ENCODE measurements at regions not wholly inside any gene's neighbourhood (a gene's known extent, or its start where the extent isn't known, plus 50 kb on each side); places are given as distances from the start of the nearest gene placed in this dataset.

DNA sequence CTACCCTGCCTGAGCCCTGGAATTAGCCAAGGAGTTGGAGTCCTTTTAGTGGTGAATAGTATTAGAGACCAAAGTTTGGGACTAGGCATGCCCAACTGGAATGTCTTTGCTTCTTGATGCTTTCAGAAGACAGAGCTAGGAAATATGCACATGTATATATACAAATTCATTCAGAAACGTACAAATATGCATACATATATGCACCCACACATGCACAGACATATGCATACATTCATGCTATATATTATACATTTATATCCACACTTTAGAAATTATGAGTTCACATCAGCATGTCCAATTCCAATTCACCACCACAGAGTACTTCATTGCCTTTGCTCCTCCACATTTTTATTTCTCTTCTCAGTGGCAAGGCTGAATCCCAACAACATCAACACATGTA lies 398.3 kb upstream of the MPDZ start:
- TF ChIP-seq EZH2 (IDR thresholded peaks at IDR 0.05) (no peak), POLR2AphosphoS5 (IDR thresholded peaks at IDR 0.05; ENCODE audit: borderline replicate concordance, low read depth, low read length) (no peak), FOXP2 (optimal IDR thresholded peaks at IDR 0.05; ENCODE audit: control extremely low read depth, extremely low read length, insufficient read depth) (no peak)

Measured in SK-N-MC (cell line).